ENCODE measurements at regions not wholly inside any gene's neighbourhood (a gene's known extent, or its start where the extent isn't known, plus 50 kb on each side); places are given as distances from the start of the nearest gene placed in this dataset.
"Not testable (repeated sequence)": the region's sequence is repeated elsewhere in the genome, so short reads cannot be mapped to it uniquely, and the experiment has no call there.

DNA sequence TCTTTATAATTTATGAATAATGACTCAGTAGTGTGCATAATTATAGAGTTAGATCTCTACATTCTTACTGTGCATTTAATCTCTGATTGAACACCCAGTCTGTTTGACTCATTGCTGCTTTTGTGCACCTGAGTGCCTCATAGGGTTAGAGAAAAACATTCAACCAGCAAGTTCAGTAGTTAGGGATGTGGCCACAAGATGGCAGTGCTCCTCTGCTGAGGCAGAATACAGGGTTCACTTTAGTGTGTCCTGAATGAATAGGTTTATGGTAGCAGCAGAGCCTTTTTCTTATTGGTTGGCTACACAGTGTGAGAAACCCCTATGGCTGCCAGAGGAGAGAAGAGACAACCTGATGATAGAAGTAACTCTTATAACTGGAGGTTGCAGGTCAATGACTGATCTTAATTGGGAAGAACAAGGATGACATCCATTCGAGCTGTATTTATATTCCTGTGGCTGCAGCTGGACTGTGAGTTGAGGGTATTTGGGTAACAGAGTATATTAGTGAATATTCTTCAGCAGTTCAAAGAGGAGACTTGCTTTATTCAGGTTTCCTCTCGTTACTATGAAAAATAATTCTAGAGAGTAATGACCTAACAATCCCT lies 194.9 kb upstream of the OR4E1 start:
- DNase-seq, result no peak

DNA sequence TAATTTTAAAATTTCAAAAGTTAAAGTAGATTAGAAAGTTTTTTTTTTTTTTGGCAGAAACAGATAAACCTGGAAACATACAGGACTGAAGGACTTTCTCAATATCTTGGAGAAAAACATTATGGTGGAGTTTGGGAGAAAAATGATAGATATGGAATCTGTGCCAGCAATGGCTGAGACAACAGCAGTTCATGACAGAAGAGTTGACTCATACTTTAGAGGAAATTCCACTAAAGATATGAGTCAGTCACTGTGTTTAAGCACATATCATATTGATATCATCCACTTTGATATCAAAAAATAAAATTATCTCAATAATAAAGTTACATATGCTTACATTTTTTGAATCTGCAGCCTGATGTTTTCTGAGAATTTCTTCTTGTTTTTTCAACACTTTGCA lies 193.9 kb upstream of the OR4E1 start:
- DNase-seq, result no peak

GRCh38 chr14:21866479-21866878 lies 192.9 kb upstream of the OR4E1 start:
- DNase-seq, result no peak

GRCh38 chr14:21863289-21863688 lies 189.7 kb upstream of the OR4E1 start:
- DNase-seq, result no peak

DNA sequence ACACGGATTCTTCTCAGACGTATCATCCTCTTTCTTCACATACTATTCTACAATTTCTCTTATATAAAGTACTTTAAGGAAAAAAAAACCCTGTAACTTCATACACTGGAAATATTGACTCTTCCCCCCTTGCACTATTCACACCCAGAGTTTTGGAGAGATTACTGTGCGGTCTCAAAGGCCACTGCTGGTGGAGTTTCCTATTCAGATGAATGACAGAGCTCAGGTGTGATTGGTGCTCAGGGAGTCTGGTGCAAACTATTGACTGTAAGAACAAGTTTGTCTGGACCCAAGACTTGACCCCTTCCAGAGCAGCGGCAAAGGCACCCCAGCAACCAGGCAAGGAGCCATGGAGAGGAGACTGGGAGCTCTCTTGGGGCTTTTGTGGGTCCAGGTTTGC lies 187.5 kb upstream of the OR4E1 start:
- no peak for DNase-seq

- DNase-seq, result no peak
Observed at GRCh38 chr14:21860172-21860571, 186.6 kb upstream of the OR4E1 start.

DNA sequence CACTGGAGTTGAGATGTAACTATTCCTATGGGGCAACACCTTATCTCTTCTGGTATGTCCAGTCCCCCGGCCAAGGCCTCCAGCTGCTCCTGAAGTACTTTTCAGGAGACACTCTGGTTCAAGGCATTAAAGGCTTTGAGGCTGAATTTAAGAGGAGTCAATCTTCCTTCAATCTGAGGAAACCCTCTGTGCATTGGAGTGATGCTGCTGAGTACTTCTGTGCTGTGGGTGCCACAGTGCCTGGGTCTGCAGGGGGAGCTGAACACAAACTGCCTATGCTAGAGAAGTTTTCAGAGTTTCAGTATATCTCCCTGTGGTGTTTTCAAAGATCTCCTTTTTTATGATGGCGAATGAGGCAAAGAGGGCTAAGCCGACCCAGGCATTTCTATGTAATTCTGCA lies 179.2 kb upstream of the OR4E1 start:
- no peak for DNase-seq

- no peak for DNase-seq
Observed at GRCh38 chr14:21852061-21852664, 178.5 kb upstream of the OR4E1 start.

GRCh38 chr14:21846902-21847301 lies 173.3 kb upstream of the OR4E1 start:
- not testable (repeated sequence) for DNase-seq

GRCh38 chr14:21846227-21846885 lies 172.7 kb upstream of the OR4E1 start:
- DNase-seq, result no peak

DNA sequence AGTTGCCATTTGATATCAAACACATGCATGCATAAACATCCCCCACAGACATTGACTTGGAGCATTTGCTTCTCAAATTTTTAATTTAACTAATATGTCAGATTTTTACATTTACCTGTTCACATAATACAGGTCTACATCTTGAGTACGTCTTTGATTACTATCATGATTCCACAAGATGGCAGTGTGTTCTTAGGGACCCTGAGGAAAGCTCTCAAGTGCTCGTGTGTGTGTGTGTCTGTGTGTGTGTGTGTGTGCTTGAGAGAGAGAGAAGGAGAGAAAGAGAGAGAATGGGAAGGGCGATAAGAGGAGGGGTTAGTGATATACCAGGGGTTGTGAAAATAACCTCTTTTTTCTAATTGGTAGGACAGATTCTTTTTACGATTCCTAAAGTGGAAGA lies 167.1 kb upstream of the OR4E1 start:
- no peak for DNase-seq

DNA sequence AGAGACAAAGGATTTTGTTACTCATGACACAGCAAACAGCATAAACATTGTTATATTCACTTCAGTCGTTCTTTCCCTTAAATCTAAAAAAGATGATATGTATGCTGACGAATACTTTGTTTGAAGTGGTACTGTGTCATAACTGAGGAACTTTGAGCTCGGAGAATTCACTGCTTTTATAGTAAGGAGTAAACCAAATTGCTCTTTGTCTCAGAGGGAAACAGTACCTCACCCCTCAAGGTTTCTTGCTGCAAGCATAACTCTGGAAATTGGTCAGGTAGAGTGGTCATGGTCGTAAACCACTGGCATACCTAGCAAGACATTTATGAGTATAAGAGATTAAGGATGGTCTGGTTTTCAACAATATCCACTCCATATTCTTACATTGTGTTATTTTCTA lies 160.2 kb upstream of the OR4E1 start:
- no peak for DNase-seq

GRCh38 chr14:21825845-21826244 lies 152.2 kb upstream of the OR4E1 start:
- DNase-seq, result no peak

DNA sequence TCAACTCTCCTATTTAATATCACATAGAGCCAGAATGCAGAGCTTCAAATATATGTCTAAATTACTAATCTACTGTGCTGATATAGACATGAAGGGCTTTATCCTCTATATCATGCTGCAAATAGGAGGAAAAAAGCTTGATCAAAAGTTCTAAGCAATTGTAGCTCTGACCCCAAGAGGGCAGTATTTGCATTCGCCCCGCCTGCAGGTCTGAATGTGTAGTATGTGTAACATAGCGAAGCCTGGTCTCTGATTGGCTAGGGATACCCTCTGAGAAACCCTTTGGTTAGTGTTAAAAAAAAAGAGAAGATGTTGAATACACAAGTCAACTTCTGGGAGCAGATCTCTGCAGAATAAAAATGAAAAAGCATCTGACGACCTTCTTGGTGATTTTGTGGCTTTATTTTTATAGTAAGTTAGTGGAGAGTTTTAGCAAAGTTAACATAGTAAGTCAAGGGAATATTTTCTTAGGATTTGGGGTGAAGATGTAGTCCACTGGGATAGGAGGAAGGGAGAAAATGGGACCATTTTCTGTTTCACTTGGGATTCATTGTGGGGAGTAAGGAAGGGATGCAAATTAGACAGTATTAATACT lies 151.6 kb upstream of the OR4E1 start:
- DNase-seq, result no peak

GRCh38 chr14:21822109-21822508 lies 148.5 kb upstream of the OR4E1 start:
- DNase-seq, result no peak

DNA sequence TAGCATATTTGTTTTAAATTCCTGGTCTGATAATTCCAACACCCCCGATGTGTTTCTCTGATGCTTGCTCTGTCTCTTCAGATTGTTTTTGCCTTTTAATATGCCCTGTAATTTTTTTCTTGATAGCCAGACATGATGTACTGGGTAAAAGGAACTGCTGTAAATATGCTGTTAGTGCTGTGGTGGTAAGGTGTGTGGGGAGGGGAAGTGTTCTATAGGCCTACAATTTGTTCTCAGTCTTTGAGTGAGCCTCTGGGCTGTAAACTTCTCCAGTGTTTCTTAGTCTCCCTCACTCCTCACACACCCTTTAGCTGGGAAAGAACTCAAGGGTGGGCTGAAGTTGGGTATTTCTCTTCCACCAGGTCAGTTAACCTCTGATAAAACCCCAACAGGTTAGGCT lies 147.0 kb upstream of the OR4E1 start:
- DNase-seq, result no peak

GRCh38 chr14:21819891-21820290 lies 146.3 kb upstream of the OR4E1 start:
- not testable (repeated sequence) for DNase-seq

DNA sequence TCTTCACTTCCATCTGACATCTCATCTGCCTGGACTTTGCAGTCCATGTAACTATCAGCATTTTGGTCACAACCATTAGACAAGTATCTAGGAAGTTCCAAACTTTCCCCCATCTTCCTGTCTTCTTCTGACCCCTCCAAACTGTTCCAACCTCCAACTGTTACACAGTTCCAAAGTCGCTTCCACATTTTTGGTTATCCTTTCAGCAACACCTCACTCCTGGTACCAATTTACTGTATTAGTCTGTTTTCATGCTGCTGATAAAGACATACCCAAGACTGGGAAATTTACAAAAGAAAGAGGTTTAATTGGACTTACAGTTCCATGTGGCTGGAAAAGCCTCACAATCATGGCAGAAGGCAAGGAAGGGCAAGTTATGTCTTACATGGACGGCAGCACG lies 143.4 kb upstream of the OR4E1 start:
- not testable (repeated sequence) for DNase-seq

DNA sequence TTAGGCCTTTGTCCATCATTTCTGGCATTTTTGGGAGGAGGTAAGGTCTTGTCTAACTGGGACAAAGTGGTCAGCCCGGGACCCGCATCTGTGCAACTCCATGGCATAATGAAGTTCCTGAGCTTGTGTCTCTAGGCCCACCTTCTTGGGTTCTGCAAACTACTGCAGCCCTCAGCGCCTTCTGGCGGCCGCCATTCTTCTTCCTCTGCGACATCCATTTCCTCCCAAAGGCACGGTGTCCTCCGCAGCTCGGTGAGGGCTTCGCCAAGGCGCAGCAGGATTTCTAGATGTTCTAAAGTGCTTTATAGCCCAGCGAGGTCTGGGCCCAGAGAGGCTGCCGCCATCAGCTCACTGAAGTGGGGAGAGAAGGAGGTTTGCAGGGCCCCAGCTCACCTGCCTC lies 134.4 kb upstream of the OR4E1 start:
- no peak for DNase-seq

DNA sequence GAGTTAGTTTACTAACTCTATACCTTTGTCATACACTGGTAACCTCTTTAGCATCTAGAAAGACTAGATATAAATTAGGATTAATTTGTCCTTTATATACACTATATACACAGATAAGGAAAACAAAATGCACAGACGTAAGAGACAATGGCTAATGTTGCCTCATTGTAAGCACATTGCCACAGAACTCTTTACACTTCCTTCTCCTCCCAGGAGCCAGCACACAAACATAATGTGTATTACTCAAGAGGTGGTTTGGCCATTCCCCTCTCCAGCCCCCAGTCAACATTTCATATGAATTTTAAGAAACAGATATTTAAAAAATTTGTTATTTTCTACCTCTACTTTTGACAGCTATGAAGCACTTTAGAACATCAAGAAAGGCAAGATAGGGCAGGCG lies 131.4 kb upstream of the OR4E1 start:
- DNase-seq, result no peak

DNA sequence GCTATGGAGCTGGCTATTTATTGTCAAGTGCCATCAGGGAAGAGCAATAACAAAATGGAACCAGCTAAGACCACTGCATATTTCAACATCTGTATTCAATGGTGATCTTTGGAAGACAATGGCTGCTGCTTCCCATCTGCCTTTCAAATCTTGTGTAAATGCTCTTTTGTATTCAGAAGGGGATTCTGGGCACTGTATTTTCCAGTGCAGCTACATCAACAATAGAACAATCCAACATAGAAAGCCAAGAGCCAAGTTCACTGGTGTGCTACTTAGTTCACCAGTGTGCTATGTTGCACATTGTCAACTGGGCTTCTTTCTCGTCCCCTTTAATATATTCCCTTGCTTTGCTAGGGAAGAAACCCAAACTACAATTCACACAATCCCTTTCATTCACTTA lies 128.8 kb upstream of the OR4E1 start:
- no peak for DNase-seq

- DNase-seq, result no peak
Observed at GRCh38 chr14:21796916-21797315, 123.3 kb upstream of the OR4E1 start.

DNA sequence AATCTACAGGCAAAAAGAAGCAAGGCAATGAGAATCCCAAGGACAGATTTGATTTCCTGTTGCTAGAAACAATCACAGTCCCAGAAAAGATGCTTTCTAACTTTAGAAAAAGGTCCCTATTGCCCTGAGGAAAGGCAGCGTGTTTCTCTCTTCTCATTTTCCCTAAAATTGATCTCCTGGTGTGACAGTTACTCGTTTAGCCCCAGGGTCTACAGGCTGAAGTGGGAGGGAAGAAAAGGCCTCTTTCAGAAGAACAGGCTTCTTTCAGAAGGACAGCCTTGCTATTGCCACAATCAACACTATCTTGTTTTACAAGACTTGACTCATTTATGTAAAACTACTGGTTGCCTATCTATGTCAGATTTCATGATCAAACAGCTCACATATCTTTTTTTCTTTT lies 121.8 kb upstream of the OR4E1 start:
- no peak for DNase-seq

DNA sequence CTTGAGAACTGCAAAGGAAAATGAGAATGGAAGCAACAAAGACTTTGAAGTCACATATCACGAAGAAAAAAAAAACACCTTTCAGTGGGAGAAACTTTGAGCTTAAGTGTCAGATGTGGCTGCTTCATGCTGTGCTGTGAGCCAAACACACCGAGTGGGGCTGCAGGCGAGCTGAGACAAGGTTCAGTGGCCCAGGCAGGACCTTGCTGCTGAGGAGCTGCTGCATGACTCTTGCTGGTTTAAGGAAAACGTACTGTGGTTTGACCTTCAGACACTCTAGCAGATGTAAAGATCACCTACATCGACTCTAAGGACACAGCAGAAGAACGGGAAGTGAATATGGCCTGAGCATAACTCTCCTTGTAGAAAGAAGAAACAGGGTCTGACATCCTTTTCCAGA lies 118.1 kb upstream of the OR4E1 start:
- no peak for DNase-seq

Measured in 8988T (cell line).